HG03039 (cell line): ENCODE measurements at regions not wholly inside any gene's neighbourhood (a gene's known extent, or its start where the extent isn't known, plus 50 kb on each side); places are given as distances from the start of the nearest gene placed in this dataset.

Experiments
- ATAC-seq: cut with Tn5 transposase; IDR thresholded peaks from one replicate; pipeline ENCODE4 v1.9.1; 2021; ENCODE audit warnings: mild to moderate bottlenecking, moderate library complexity; ENCODE audit not compliant: unreplicated experiment

DNA sequence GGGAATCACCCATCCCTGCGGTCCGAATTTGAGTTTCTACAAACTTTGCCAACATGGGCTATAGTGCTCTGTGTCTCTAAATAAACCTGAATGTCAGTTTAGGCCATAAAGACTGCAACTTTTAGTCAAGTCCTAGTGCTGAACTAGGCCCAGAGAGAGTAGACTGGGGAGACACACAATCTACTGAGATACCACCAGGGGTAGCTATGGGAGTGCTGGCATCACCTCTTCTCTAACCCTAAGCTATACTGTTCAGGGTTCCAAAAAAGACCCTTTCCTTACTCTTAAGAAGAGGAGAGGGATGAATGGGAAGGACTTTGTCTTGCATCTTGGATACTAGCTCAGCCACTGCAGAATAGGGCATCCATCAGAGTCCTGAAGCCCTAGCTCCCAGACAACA, 866.7 kb upstream of the PRMT6 start:
- no peak for ATAC-seq

DNA sequence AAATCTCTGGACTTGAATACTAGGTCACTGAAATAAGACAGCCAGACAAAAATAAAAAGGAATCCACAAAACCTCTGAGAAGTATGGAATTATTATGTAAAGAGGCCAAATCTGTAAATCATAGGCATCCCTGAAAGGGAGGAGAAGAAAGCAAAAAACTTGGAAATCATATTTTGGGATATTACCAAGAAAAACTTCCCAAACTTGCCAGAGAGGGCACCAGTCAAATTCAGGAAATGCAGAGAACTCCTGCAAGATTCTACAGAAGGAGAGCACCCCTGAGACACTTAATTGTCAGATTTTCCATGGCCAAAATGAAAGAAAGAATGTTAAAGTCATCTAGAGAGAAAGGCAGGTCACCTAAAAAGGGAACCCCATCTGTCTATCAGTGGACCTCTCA, 862.3 kb upstream of the PRMT6 start:
- no peak for ATAC-seq

DNA sequence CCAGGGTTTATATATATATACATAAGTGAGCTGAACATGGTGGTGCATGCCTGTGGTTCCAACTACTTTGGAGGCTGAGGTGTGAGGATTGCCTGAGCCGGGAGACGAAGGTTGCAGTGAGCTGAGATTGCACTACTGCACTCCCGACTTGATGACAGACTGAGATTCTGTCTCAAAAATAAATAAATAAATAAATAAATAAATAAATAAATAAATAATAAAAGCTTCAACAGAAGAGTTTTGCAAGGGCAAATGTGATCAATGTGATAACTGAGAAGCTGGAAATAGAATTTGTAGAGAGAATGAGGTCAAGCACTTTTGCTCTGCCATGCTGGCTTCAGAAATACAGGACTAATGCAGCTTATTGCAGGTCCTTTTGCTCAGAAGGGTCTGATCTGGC, 855.8 kb upstream of the PRMT6 start:
- ATAC-seq: no peak

DNA sequence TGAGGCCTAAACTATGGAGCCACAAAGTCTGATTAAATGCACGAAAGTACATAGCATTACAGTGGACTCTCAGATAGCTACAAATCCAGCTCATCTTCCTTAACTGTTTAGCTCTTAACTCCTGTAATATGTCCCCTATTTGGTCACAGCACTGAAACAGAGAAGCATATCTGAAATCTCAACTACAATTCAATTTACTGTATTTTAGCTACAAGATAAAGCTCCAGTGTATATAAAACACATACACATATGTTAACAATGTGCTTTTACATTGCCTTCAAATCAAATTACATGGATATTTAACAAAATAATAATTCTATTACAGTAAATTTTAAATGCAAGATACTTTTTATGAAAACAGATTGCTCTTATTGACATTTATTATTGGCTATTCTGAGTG, 849.3 kb upstream of the PRMT6 start:
- ATAC-seq: no peak

DNA sequence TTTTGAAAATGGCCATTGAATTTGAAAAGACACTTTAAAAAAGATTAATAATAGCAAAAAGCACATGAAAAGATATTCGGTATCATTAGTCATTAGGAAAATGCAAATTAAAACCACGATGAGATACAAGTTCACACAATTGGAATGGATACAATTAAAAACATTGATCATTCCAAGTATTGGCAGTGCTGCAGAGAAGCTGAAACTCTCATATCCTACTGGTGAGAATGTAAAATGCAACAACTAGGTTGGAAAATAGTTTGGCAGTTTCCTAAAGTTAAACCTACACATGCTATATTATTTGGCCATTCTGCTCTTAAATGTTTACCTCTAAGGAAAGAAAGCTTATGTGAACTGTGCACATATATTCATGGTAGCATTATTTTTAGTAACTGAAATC, 838.7 kb upstream of the PRMT6 start:
- no peak for ATAC-seq

DNA sequence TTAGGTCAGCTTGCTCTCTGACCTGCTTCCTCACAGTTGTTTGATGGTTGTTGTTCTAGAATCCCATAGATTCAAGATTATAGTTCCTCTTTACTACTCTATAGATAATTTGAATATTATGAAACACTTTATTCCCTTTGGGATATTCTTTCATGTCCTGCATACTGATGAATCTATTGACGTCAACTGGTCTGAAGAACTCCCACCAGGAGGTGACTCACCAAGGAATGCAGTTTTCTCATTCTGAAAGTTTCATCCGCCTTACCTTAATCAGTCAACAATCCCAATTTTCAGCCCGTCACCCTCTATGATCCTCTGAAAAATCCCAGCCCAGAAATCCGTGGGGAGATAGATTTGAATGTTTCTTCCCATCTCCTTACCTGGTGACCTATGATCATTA, 834.1 kb upstream of the PRMT6 start:
- ATAC-seq: no peak

DNA sequence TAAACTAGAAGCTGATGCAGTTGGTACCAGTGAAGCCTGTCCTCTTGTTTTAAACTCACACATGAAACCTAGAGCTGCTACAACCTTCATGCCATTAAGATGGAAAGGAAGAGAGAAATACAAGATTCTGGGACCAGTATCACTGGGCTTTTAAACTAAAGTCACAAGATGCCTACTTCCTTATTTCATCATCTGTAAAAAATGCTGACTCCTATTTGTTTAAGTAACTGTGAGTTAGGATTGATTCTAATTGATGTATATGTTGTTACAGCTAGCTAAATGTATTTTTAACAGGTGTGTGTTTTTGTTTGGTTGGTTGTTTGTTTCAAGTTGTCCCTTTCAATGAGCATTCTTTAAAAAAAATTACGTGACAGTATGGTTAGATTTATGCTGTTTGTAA, 833.3 kb upstream of the PRMT6 start:
- ATAC-seq: no peak

DNA sequence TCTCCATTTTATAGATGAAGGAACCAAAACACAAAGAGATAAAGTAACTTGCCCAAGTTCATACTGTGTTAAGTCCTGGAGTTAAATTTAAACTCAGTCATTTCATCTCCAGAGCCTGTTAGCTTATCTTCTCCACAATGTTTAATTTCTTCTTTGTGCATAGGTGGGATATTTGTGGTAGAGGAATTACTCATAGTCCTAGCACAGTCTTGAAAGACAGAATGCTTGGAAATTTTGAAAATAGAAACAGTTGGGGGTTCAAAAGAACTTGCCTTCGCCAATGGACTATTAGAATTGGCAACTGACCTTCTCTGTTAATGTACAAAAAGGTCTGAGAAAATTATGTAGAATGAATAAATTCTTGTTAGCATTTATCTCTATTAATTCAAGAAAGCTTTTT, 832.0 kb upstream of the PRMT6 start:
- no peak for ATAC-seq

DNA sequence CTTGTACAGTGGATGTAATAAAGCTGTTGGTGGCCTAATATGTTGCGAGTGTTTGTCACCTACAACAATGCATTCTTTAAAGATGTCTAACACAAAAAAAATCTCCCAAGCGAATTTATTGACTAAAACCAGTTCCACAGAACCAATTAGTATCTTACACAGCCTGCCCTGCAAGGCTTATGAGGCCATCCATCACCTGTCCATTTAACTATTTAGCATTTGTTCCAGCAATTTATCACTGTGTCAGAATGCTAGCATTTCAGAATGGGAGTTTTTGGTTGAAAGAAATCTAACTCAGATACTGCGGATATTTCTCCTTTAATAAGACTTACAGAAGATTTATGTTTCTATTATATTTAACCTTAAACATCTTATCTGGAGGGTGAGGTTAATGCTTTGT, 831.1 kb upstream of the PRMT6 start:
- no peak for ATAC-seq

DNA sequence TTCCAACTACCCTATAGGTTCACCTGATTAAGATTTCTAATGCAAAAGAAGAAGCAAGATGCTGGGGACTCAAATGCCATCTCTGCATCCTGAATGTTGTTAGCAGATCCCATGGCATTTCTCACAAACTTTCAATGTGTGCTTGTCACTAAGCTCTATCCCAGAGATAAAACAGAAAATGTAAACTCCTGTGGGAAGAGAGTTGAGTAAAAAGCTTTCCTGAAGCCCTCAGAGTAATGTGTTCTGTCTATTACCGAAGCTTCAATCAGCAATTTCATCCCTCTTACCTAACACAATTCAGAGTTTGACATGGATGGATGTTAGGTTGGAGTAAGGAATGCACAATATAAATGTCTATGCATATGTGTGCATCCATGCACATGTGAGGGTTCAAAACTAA, 829.9 kb upstream of the PRMT6 start:
- ATAC-seq: no peak

DNA sequence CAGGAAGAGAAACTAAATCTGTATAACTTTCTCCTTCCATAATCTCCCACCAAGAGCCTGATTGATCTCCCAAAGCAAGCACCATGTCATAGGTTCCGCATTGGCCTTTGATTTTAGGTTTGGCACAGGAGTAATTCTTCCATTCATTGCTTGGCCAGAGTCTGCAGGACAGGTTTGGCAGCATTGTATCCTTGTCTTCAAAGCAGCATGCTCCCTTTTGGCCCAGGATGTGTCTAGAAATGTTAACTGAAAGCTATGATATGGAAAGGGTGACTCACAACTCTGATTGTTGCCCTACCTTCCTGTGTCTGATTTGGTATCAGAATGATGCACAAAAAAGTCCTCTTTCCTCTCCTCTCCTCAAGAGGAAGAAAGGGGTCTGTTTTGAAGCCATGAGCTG, 824.3 kb upstream of the PRMT6 start:
- no peak for ATAC-seq

DNA sequence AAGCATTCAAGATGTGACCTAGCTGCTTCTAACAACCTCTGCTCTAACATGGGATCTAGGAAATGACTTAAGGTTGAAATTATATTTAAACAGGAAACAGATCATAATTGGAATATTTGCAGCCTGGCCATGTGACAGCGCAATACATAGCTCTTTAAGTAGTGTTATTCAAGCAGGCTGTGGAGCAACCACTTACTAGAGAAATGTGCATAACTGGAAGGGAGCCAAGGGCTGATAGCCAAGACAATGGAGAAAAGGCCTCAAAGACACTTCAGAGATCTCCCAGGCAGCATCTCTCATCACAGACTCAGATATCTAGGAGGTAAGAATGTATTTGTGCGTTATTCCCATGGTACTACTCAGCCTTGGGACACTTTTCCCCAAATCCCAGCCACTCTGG, 823.0 kb upstream of the PRMT6 start:
- ATAC-seq: no peak

DNA sequence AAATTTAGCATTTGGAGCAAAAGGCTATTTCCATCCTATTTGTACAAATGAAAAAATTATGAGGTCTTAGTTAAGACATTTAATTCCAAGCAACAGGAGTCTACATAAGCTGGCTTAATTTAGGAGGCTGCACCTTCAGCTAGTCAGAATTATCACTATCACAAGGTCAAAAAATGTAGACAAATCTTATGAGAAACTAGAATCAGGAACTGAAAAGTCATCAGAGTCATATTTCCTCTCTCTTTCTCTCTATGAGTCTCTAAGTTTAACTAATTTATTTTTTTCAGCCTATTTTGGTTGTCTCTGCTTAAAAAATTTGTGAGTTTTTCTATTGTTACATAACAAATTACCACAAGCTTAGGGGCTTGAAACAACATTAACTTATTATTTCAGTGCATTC, 807.1 kb upstream of the PRMT6 start:
- peak; percentile 75 for ATAC-seq

DNA sequence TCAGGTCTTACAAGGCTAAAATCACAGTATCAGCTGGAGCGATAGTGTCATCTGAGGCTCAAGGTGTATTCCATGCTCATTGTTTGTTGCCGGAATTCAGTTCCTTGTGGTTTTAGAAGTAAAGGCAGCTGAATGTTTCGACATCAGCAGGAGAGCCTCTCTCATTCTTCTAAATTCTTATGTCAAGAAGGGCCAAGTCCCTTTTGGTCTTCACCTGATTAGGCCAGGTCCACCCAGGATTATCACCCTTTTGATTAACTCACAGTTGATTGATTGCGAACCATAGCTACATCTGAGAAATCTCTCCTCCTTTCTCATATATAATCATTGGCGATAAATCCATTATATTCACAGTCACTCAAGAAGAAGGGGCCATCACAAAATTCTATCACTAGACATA, 806.7 kb upstream of the PRMT6 start:
- peak; percentile 13 for ATAC-seq

DNA sequence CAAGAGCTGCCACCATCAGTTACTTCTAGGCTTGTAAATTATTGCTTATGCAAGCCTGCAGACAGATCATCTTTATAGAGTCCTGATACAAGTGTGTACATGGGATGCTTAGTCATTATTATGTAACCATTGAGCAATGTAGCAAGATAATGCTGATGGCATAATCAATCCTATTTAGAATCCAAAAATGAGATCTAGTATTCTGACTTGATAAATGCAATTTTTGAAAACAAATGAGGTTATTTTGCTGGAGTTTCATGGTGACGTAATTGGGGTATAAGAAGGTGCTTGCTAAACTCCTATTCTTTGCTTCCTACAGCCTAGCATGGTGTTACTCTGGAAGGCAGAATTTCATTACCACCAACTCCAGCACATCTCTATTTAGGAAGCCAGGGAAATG, 801.7 kb upstream of the PRMT6 start:
- ATAC-seq: no peak

DNA sequence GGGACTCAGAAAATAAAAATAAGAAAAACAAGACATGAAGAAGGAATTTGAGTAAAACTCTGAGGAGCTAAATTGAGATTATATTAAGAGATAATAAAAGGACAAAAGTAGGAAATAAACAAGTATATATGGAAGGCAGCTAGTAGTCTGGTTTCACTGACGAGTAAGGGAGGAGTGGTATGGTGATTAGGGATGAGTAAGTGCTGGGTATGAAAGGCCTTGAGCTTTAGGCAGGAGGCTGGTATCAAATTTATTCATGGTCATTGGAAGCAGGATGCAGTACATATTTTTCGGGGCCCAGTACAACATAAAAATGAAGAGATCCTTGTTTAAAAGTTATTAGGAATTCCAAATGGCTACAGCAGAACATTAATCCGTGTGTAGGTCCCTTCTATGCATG, 789.7 kb upstream of the PRMT6 start:
- no peak for ATAC-seq

DNA sequence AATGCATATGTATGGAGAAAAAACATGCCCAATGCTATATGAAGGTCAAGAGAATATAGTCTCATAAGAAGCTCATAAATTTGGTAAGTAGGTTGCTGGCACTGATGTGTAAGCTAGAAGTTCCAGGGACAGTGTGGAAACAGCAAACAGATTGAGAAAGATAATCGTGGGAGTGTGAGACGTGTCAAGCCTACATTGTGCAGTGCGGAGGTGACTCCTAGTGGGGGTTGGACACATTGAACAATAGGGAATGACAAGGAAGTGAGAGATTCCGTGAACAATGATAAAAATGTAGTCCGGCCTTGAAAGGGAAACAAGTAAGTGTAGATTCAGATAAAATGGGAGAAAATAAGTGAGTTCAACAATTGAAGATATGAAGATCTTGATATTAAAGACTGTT, 788.4 kb upstream of the PRMT6 start:
- ATAC-seq: no peak

DNA sequence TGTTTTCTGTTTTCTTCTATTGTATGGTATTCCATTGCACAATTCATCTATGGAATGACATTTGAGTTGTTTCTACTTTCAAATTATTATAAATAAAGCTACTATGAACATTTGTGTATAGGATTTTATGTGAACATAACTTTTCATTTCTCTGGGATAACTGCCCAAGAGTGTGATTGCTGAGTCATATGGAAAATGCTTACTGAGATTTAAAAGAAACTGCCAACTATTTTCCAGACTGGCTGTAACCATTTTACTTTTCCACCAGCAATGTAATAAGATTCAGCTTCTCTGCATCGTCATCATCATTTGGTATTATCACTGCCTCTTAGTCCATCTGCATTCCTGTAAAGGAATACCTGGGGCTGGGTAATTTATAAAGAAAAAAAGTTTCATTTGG, 779.6 kb upstream of the PRMT6 start:
- no peak for ATAC-seq

DNA sequence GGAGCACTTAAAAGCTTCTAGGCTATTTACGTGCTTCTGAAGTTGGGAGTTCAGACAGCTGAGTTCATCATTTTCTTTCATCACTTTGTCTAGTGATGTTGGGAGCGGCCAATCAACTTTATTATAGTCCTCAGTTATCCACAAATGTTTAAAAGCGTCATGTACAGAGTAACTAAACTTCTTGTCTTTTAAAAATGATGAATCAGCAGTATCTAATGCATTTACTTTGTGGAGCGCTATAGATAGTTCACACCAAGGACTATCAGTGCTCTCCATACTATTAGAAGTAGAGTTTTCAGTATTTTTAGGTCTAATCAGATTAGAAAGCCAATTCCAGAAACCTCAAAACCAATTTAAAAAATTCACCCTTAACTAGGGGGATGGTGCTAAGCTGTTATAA, 778.7 kb upstream of the PRMT6 start:
- ATAC-seq: no peak

DNA sequence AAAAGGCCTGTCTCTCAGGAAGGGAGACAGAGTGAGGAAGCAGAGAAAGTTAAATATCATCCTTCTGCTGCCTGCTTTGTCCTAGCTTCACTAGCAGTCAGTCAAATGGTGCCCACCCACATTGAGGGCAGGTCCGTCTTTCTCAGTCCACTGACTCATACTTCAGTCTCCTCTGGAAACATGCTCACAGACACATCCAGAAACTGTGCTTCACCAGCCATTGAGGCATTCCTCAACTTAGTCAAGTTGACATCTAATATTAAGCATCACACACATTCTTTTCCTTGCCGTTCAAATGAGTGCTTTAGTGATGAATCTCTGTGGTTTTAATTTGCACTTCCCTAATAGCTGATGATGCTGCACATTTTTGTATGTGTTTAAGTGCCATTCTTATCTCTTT, 777.8 kb upstream of the PRMT6 start:
- ATAC-seq: no peak

DNA sequence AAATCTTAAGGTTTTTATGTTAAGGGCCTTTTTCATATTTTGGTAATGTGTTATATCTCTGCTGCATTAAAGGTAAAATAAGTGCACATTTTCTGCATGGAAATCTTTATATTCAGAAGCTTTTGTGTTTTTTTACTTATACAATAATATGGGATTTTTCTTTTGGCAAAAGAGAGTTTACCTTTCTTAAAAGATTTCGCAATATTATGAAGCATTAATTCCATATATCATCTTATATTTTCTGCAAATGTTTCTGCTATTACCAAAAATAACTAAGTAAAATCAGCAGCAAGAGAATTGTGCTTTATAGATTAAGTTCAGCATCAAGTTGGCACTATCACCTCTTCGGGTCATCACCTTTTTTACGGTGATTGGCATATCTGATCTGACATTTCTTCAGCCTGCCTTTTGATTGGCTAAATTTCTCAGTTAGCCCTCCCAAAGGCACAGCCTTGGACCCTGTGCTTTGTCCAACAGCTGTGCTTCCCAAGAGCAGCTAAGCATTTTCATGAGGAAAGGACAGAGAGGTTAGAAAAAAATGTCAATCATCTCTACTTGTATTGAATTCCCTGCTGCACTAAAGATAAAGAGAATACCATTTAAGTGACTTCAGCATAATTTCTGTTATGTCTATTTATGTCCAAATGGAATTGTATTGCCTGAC, 767.1 kb upstream of the PRMT6 start:
- ATAC-seq: no peak

DNA sequence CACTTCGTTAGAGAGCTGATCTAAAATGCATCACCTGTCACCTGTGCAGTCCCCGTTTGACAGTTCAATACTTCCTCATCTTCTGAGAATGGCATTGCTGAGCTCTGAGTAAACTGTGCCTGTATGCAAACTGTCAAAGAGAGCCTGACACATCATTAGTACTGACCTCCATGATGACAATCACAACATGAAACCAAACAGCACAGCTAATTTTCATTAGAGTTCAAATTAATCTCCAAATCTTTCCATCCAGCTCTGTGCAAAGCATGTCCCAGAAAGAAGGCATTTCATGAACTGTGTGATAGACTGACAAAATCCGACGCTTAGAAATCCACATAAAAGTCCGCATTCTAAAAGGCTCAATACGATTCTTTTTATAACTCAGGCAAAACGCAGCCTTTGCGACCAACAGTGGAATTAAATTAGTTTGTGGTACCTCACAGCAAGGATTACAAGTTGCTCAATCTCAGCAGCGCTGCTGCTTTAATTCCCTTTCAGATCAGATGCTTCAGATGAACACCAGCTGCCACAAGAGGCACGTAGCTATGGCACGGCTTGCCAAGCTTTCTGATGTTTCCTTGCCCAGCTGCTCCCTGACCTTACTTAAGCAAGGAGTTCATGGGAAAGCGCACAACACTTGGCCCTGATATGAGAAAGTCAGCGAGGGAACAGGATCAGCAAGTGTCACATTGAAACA, 765.5 kb upstream of the PRMT6 start:
- ATAC-seq: no peak

DNA sequence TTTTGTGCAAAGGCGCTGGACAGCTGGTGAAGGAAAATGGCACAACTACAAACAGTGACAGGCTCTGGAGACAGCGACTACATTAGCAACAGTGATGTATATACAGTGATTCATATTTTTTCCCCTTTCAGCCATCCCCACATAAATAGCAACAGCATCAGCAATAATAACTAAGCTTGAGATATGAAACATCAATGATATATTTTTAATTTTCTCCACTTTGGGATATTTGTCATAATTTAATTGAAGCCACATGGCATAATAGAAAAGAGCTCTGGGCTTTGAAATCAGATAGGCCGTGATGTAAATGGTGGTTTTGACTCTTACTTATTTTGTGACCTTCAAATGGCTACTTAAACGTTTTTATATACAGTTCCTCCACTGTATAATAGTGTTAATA, 764.3 kb upstream of the PRMT6 start:
- no peak for ATAC-seq
